HFFc6 (cell line): ENCODE measurements at regions not wholly inside any gene's neighbourhood (a gene's known extent, or its start where the extent isn't known, plus 50 kb on each side); places are given as distances from the start of the nearest gene placed in this dataset.

Source experiments
- DNase-seq: peaks from one replicate; pipeline ENCODE4 v3.0.0-alpha.2; 2018
- H3K27ac Mint-ChIP-seq: 2 replicates; pipeline ENCODE4 v1.8.0; 2020; ENCODE audit warnings: mild to moderate bottlenecking, mixed read lengths
- H3K27me3 Mint-ChIP-seq: 2 replicates; pipeline ENCODE4 v1.8.0; 2021; ENCODE audit warnings: mild to moderate bottlenecking, moderate library complexity, mixed read lengths; ENCODE audit not compliant: insufficient read depth
- H3K36me3 Mint-ChIP-seq: 2 replicates; pipeline ENCODE4 v1.8.0; 2021; ENCODE audit warnings: low read depth, mixed read lengths
- H3K4me1 Mint-ChIP-seq: 2 replicates; pipeline ENCODE4 v1.8.0; 2020; ENCODE audit warnings: low read depth, mixed read lengths
- H3K4me3 Mint-ChIP-seq: 2 replicates; pipeline ENCODE4 v1.8.0; 2020; ENCODE audit warnings: mild to moderate bottlenecking, moderate library complexity, mixed read lengths
- H3K9me3 Mint-ChIP-seq: 2 replicates; pipeline ENCODE4 v1.8.0; 2020; ENCODE audit warnings: mild to moderate bottlenecking, mixed read lengths
- CTCF ChIP-seq: fragments of 200-600 bp; sonication (generic); IDR thresholded peaks from 2 replicates; pipeline ENCODE4 v1.5.0; 2021; ENCODE audit warnings: antibody characterized with exemption, mild to moderate bottlenecking

GRCh38 chr3:178002113-178002512, 534.1 kb upstream of the KCNMB2 start:
- DNase-seq: no peak

GRCh38 chr3:178003756-178004155, 532.5 kb upstream of the KCNMB2 start:
- no peak for DNase-seq
- Mint-ChIP-seq H3K27me3 (no peaks in the 10 kb centered on the region; the same call in 1 of the 2 replicates), H3K4me3 (no peak overlapping the region), H3K36me3 (no peaks in the 10 kb centered on the region), H3K9me3 (no peaks in the 10 kb centered on the region; the same call in 1 of the 2 replicates), H3K4me1 (peaks cover 8% of the 10 kb centered on the region; the same call in 1 of the 2 replicates), H3K27ac (no peak overlapping the region)
- TF ChIP-seq CTCF: no peak

More at GRCh38 chr3:178002113-178002512, 534.1 kb upstream of the KCNMB2 start:
- Mint-ChIP-seq H3K4me1 (peaks cover 8% of the 10 kb centered on the region; the same call in 1 of the 2 replicates), H3K9me3 (no peaks in the 10 kb centered on the region; the same call in 1 of the 2 replicates), H3K36me3 (no peaks in the 10 kb centered on the region), H3K27ac (no peak overlapping the region), H3K4me3 (no peak overlapping the region), H3K27me3 (no peaks in the 10 kb centered on the region; the same call in 1 of the 2 replicates)
- TF ChIP-seq CTCF: no peak

GRCh38 chr3:178005961-178006360, 530.3 kb upstream of the KCNMB2 start:
- Mint-ChIP-seq H3K9me3 (no peaks in the 10 kb centered on the region), H3K36me3 (no peaks in the 10 kb centered on the region), H3K27me3 (no peaks in the 10 kb centered on the region; the same call in 1 of the 2 replicates), H3K4me1 (peaks cover 8% of the 10 kb centered on the region; the same call in 1 of the 2 replicates), H3K27ac (no peak overlapping the region), H3K4me3 (no peak overlapping the region)
- no peak for DNase-seq
- no peak for TF ChIP-seq CTCF

GRCh38 chr3:178010306-178010705, 525.9 kb upstream of the KCNMB2 start:
- Mint-ChIP-seq H3K36me3 (peaks cover 3% of the 10 kb centered on the region; the same call in 1 of the 2 replicates), H3K4me1 (no peaks in the 10 kb centered on the region), H3K27ac (no peak overlapping the region), H3K4me3 (no peak overlapping the region), H3K9me3 (no peaks in the 10 kb centered on the region), H3K27me3 (no peaks in the 10 kb centered on the region)
- no peak for DNase-seq
- TF ChIP-seq CTCF: no peak

GRCh38 chr3:178019645-178020044, 516.6 kb upstream of the KCNMB2 start:
- no peak overlapping the region for H3K4me3 Mint-ChIP-seq
- H3K36me3 Mint-ChIP-seq: no peaks in the 10 kb centered on the region
- H3K9me3 Mint-ChIP-seq: no peaks in the 10 kb centered on the region
- no peak overlapping the region for H3K27ac Mint-ChIP-seq
- no peak for DNase-seq
- H3K4me1 Mint-ChIP-seq: no peaks in the 10 kb centered on the region
- no peak for TF ChIP-seq CTCF
- no peaks in the 10 kb centered on the region for H3K27me3 Mint-ChIP-seq

- H3K9me3 Mint-ChIP-seq: no peaks in the 10 kb centered on the region
- DNase-seq: peak; percentile 2
Observed at GRCh38 chr3:178022599-178022998, 513.6 kb upstream of the KCNMB2 start.

More at GRCh38 chr3:178022599-178022998, 513.6 kb upstream of the KCNMB2 start:
- H3K27me3 Mint-ChIP-seq: no peaks in the 10 kb centered on the region
- no peaks in the 10 kb centered on the region for H3K4me1 Mint-ChIP-seq
- H3K36me3 Mint-ChIP-seq: no peaks in the 10 kb centered on the region
- TF ChIP-seq CTCF: no peak
- H3K4me3 Mint-ChIP-seq: no peak overlapping the region
- H3K27ac Mint-ChIP-seq: no peak overlapping the region
